Osteocyte (in vitro differentiated cells): ENCODE measurements at regions not wholly inside any gene's neighbourhood (a gene's known extent, or its start where the extent isn't known, plus 50 kb on each side); places are given as distances from the start of the nearest gene placed in this dataset.

Source experiments
- DNase-seq: peaks from one replicate; pipeline ENCODE4 v3.0.0; 2021; ENCODE audit warnings: mixed read lengths; ENCODE audit not compliant: unreplicated experiment; ENCODE audit errors: extremely low spot score
- H3K27ac Mint-ChIP-seq: one replicate; pipeline ENCODE4 v1.8.0; 2021; ENCODE audit warnings: mild to moderate bottlenecking, mixed read lengths; ENCODE audit not compliant: unreplicated experiment
- H3K27me3 Mint-ChIP-seq: one replicate; pipeline ENCODE4 v1.8.0; 2021; ENCODE audit warnings: mixed read lengths; ENCODE audit not compliant: unreplicated experiment
- H3K36me3 Mint-ChIP-seq: one replicate; pipeline ENCODE4 v1.8.0; 2021; ENCODE audit warnings: mixed read lengths; ENCODE audit not compliant: unreplicated experiment
- H3K4me1 Mint-ChIP-seq: one replicate; pipeline ENCODE4 v1.8.0; 2021; ENCODE audit warnings: mixed read lengths; ENCODE audit not compliant: unreplicated experiment
- H3K4me3 Mint-ChIP-seq: one replicate; pipeline ENCODE4 v1.8.0; 2021; ENCODE audit warnings: mild to moderate bottlenecking, moderate library complexity, mixed read lengths; ENCODE audit not compliant: unreplicated experiment
- H3K9me3 Mint-ChIP-seq: one replicate; pipeline ENCODE4 v1.8.0; 2021; ENCODE audit warnings: mixed read lengths; ENCODE audit not compliant: unreplicated experiment
- CTCF ChIP-seq: fragments of 200-600 bp; sonication (generic); IDR thresholded peaks from 2 replicates; pipeline ENCODE4 v1.5.0; 2021; ENCODE audit warnings: antibody characterized with exemption, mild to moderate bottlenecking, moderate library complexity

DNA sequence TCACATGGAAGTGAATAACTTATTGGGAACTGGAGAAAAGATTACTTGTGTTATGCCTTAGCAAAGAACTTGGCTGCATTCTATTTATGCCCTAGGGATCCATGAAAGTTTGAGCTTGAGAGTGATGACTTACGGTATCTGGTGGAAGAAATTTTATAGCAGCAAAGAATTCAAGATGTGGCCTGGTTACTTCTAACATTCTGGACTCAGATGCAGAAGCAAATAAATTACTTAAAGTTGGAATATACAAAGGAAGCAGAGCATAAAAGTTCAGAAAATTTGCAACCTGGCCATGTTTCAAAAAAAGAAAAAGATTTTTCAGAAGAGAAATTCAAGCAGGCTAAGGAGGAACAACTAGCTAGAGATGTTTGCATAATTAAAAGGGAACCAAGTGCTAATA is 252.3 kb upstream of the WDFY3 start:
- no peak for TF ChIP-seq CTCF
- Mint-ChIP-seq H3K4me3 (no peak overlapping the region), H3K27me3 (peaks cover 2% of the 10 kb centered on the region), H3K9me3 (peaks cover 26% of the 10 kb centered on the region), H3K27ac (no peak overlapping the region), H3K4me1 (no peaks in the 10 kb centered on the region), H3K36me3 (no peaks in the 10 kb centered on the region)
- DNase-seq: no peak

DNA sequence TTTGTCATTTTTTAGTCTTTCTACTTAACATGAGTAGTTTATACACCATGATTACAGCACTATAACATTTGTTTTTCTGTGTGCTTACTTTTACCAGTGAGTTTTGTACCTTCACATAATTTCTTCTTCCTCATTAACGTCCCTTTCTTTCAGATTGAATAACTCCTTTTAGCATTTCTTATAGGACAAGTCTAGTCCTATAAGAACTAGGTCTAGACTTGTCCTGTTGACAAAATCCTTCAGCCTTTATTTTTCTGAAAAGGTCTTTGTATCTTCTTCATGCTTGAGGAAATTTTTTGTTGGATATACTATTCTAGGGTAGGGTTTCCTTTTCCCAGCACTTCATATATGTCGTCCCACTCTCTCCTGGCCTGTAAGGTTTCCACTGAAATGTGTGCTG is 253.3 kb upstream of the ARHGAP24 start:
- peaks cover 20% of the 10 kb centered on the region for H3K9me3 Mint-ChIP-seq
- no peak for TF ChIP-seq CTCF
- H3K4me1 Mint-ChIP-seq: no peaks in the 10 kb centered on the region
- no peak overlapping the region for H3K27ac Mint-ChIP-seq
- H3K4me3 Mint-ChIP-seq: no peak overlapping the region
- DNase-seq: no peak
- no peaks in the 10 kb centered on the region for H3K36me3 Mint-ChIP-seq
- H3K27me3 Mint-ChIP-seq: no peaks in the 10 kb centered on the region

DNA sequence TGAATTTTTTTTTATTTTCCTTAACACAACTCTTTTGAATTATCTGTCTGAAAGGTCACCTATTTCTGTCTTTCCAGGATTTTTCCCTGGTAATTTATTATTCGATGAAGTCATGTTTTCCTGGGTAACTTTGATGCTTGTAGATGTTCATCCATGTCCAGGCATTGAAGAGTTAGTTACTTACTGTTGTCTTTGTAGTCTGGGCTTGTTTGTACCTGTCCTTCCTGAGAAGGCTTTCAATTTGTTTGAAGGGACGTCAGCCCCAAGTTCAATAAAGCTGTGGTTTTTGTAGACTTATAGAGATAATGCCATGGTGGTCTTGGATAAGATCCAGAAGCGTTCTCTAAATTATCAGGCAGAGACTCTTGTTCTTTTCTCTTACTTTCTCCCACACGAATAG is 252.4 kb upstream of the ARHGAP24 start:
- no peak overlapping the region for H3K27ac Mint-ChIP-seq
- TF ChIP-seq CTCF: no peak
- H3K9me3 Mint-ChIP-seq: peaks cover 12% of the 10 kb centered on the region
- H3K4me1 Mint-ChIP-seq: no peaks in the 10 kb centered on the region
- H3K4me3 Mint-ChIP-seq: no peak overlapping the region
- H3K36me3 Mint-ChIP-seq: no peaks in the 10 kb centered on the region
- no peaks in the 10 kb centered on the region for H3K27me3 Mint-ChIP-seq
- DNase-seq: no peak

DNA sequence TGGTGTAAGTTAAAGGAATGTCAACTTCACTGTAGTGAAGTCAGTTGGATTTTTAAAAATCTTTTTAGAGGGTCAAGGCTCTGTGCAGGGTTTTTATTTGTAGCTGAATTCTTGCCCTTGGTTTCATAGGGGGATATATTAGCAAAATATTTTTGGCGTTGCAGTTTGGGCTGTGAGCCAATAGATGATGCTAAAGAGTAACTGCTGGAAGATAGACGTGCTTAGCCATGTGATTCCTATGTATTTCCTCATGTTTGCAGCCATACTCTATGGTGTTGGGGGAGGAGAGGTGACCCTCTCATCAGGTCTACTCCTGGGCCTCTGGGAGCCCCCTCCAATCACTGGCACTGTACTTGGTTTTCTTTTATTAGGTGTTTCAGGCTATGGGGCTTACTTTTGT is 246.7 kb upstream of the ARHGAP24 start:
- H3K36me3 Mint-ChIP-seq: no peaks in the 10 kb centered on the region
- H3K4me3 Mint-ChIP-seq: no peak overlapping the region
- H3K4me1 Mint-ChIP-seq: no peaks in the 10 kb centered on the region
- DNase-seq: no peak
- H3K27ac Mint-ChIP-seq: no peak overlapping the region
- peaks cover 8% of the 10 kb centered on the region for H3K9me3 Mint-ChIP-seq
- no peak for TF ChIP-seq CTCF
- no peaks in the 10 kb centered on the region for H3K27me3 Mint-ChIP-seq

DNA sequence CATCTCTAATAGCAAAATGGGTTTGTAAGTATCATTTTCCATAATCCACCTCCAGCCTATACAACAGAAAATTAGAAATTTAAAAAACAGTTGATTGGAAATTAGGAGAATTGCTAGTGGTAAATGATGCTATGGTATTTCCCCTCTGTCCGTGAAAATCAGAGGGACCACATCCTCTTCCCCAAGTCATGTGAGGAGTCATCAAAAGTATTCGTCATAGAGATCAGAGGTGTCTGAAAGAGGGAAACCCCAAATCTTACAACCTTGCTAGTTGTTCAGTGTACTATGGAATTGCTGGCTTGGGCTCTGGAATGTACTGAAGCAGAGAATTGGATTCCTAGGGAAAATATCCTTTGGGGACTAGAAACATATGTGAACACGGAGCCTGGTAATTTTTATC is 241.4 kb upstream of the ARHGAP24 start:
- no peak for DNase-seq
- H3K27me3 Mint-ChIP-seq: no peaks in the 10 kb centered on the region
- H3K4me1 Mint-ChIP-seq: no peaks in the 10 kb centered on the region
- no peak overlapping the region for H3K4me3 Mint-ChIP-seq
- no peaks in the 10 kb centered on the region for H3K9me3 Mint-ChIP-seq
- no peaks in the 10 kb centered on the region for H3K36me3 Mint-ChIP-seq
- no peak for TF ChIP-seq CTCF
- no peak overlapping the region for H3K27ac Mint-ChIP-seq
